ENCODE measurements at regions not wholly inside any gene's neighbourhood (a gene's known extent, or its start where the extent isn't known, plus 50 kb on each side); places are given as distances from the start of the nearest gene placed in this dataset.
A peak's percentile ranks its signal among the peaks of the same experiment; 100 is the strongest.
"Not testable (repeated sequence)": the region's sequence is repeated elsewhere in the genome, so short reads cannot be mapped to it uniquely, and the experiment has no call there.

- Histone ChIP-seq H3K79me2 (ENCODE audit: insufficient read depth, low read depth) (no peaks in the 10 kb centered on the region), H3K27me3 (ENCODE audit: insufficient read depth, low read depth) (no peaks in the 10 kb centered on the region), H3K4me2 (no peak overlapping the region), H4K20me1 (ENCODE audit: insufficient read depth) (no peaks in the 10 kb centered on the region), H3K9ac (no peak overlapping the region), H2AFZ (ENCODE audit: low read depth) (no peak overlapping the region), H3K4me1 (ENCODE audit: low read depth, poor library complexity, severe bottlenecking) (no peaks in the 10 kb centered on the region), H3K36me3 (ENCODE audit: insufficient read depth) (no peaks in the 10 kb centered on the region), H3K27ac (no peak overlapping the region), H3K4me3 (IDR thresholded peaks at IDR 0.05; ENCODE audit: insufficient read depth, low read depth, low read length) (no peak overlapping the region)
- TF ChIP-seq CTCF (conservative IDR thresholded peaks at IDR 0.05; ENCODE audit: low read depth, low read length): no peak
Observed at GRCh38 chr14:71770431-71770830, 161.8 kb upstream of the RGS6 start.

- H3K4me3 ChIP-seq (IDR thresholded peaks at IDR 0.05; ENCODE audit: insufficient read depth, low read depth, low read length); H3K27me3 ChIP-seq (ENCODE audit: insufficient read depth, low read depth); H3K36me3 ChIP-seq (ENCODE audit: insufficient read depth); H4K20me1 ChIP-seq (ENCODE audit: insufficient read depth); H3K79me2 ChIP-seq (ENCODE audit: insufficient read depth, low read depth); H2AFZ ChIP-seq (ENCODE audit: low read depth); H3K4me1 ChIP-seq (ENCODE audit: low read depth, poor library complexity, severe bottlenecking); H3K9ac ChIP-seq; H3K4me2 ChIP-seq; H3K27ac ChIP-seq: not testable (repeated sequence)
Observed at GRCh38 chr14:71771421-71771820, 160.8 kb upstream of the RGS6 start.

GRCh38 chr14:71771996-71772395, 160.2 kb upstream of the RGS6 start:
- not testable (repeated sequence) for H3K27me3 ChIP-seq (ENCODE audit: insufficient read depth, low read depth); H3K36me3 ChIP-seq (ENCODE audit: insufficient read depth); H4K20me1 ChIP-seq (ENCODE audit: insufficient read depth); H3K79me2 ChIP-seq (ENCODE audit: insufficient read depth, low read depth); H3K27ac ChIP-seq; H3K4me3 ChIP-seq (IDR thresholded peaks at IDR 0.05; ENCODE audit: insufficient read depth, low read depth, low read length); H3K4me2 ChIP-seq; H3K9ac ChIP-seq; H2AFZ ChIP-seq (ENCODE audit: low read depth)
- peaks cover 11% of the 10 kb centered on the region for H3K4me1 ChIP-seq (ENCODE audit: low read depth, poor library complexity, severe bottlenecking)

- Histone ChIP-seq H3K79me2 (ENCODE audit: insufficient read depth, low read depth) (no peaks in the 10 kb centered on the region), H3K4me1 (ENCODE audit: low read depth, poor library complexity, severe bottlenecking) (peaks cover 20% of the 10 kb centered on the region), H4K20me1 (ENCODE audit: insufficient read depth) (no peaks in the 10 kb centered on the region), H3K4me3 (IDR thresholded peaks at IDR 0.05; ENCODE audit: insufficient read depth, low read depth, low read length) (no peak overlapping the region), H3K36me3 (ENCODE audit: insufficient read depth) (no peaks in the 10 kb centered on the region), H3K27me3 (ENCODE audit: insufficient read depth, low read depth) (no peaks in the 10 kb centered on the region), H3K9ac (no peak overlapping the region), H2AFZ (ENCODE audit: low read depth) (no peak overlapping the region), H3K4me2 (no peak overlapping the region), H3K27ac (no peak overlapping the region)
- TF ChIP-seq CTCF (conservative IDR thresholded peaks at IDR 0.05; ENCODE audit: low read depth, low read length): no peak
Observed at GRCh38 chr14:71773898-71774481, 158.2 kb upstream of the RGS6 start.

- Histone ChIP-seq H2AFZ (ENCODE audit: low read depth) (no peak overlapping the region), H3K27me3 (ENCODE audit: insufficient read depth, low read depth) (no peaks in the 10 kb centered on the region), H3K27ac (no peak overlapping the region; the same call in 1 of the 2 replicates), H3K4me1 (ENCODE audit: low read depth, poor library complexity, severe bottlenecking) (peaks cover 20% of the 10 kb centered on the region), H3K36me3 (ENCODE audit: insufficient read depth) (no peaks in the 10 kb centered on the region), H3K9ac (no peak overlapping the region), H3K4me3 (IDR thresholded peaks at IDR 0.05; ENCODE audit: insufficient read depth, low read depth, low read length) (no peak overlapping the region), H3K4me2 (peak overlapping the region; percentile 18; the same call in 1 of the 2 replicates), H4K20me1 (ENCODE audit: insufficient read depth) (no peaks in the 10 kb centered on the region), H3K79me2 (ENCODE audit: insufficient read depth, low read depth) (no peaks in the 10 kb centered on the region)
- no peak for TF ChIP-seq CTCF (conservative IDR thresholded peaks at IDR 0.05; ENCODE audit: low read depth, low read length)
Observed at GRCh38 chr14:71776471-71777360, 155.5 kb upstream of the RGS6 start.
